NCI-H2196 treated with DMSO at 0.1 percent for 48 hours (cell line): ENCODE measurements at regions not wholly inside any gene's neighbourhood (a gene's known extent, or its start where the extent isn't known, plus 50 kb on each side); places are given as distances from the start of the nearest gene placed in this dataset.

Source experiments
- DNase-seq: peaks from one replicate; lab custom pipeline; 2025; ENCODE audit not compliant: unreplicated experiment; lab: John Stamatoyannopoulos, UW

- no peak for DNase-seq
These were observed 340.5 kb downstream of the PIK3R1 start for GRCh38 chr5:68555907-68556681.

GRCh38 chr5:68557162-68557936 lies 341.8 kb downstream of the PIK3R1 start:
- DNase-seq, result no peak

GRCh38 chr5:68562308-68562707 lies 346.8 kb downstream of the PIK3R1 start:
- DNase-seq, result no peak

DNA sequence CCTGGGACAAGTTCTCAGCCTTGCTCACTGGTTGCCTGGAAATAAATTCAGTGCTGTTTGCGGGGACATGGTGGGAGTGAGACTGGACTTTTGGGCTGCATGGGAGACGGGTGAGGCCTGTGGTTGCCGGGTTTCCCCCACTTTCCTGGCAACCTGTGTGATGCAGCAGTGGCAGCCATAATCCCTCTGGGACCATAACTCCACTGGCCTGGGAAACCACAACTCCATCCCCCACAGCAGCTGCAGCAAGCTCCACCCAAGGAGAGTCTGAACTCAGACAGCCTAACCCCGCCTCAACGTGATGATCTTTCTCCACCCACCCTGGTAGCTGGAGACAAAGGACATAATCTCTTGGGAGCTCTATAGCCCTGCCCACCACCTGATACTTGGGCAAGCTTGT lies 349.9 kb downstream of the PIK3R1 start:
- no peak for DNase-seq

DNA sequence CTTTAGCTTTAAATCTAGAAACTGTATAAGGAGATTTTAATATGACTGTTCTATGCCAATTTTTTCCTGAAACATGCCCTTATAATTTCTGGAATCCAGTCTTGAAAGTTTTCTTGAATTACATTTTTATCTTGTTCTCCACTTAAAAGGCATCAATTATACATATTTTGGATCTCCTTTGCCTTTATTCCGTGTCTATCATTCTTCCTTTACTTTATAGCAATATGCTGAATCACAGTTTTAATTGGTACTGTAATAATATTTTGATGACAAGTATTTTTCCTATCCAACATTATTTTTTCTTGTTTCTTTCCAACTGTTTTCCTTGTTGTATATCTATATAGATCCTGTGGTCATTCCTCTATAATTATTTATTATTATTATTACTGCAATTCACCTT lies 361.2 kb downstream of the PIK3R1 start:
- no peak for DNase-seq

- DNase-seq, result no peak
These were observed 366.7 kb downstream of the PIK3R1 start for GRCh38 chr5:68582284-68582683.

GRCh38 chr5:68587171-68587570 lies 371.6 kb downstream of the PIK3R1 start:
- no peak for DNase-seq

GRCh38 chr5:68591850-68592249 lies 376.3 kb downstream of the PIK3R1 start:
- DNase-seq, result no peak

- DNase-seq, result no peak
These were observed 376.8 kb downstream of the PIK3R1 start for GRCh38 chr5:68592351-68592750.

DNA sequence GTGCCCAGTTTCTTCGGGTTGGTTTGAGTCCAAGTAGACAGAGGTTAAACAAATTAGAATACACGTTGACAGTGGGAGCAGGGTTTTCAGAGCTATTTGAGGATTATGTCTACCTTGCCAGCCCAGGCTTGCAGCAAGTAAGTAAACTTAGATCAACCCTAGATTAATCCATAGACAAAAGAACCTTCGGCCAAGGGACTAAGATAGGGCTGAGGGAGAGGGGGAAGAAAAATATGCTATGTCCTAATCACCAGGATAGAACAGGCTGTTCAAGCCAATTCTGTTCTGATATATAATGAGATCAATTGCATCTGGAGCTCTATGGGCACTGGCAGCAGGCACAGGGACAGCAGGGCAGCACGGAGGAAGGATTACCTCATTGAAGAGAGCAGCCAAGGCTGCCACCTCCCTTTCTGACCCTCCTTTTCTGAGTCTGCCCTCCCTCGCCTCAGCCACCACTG lies 377.7 kb downstream of the PIK3R1 start:
- DNase-seq, result no peak

DNA sequence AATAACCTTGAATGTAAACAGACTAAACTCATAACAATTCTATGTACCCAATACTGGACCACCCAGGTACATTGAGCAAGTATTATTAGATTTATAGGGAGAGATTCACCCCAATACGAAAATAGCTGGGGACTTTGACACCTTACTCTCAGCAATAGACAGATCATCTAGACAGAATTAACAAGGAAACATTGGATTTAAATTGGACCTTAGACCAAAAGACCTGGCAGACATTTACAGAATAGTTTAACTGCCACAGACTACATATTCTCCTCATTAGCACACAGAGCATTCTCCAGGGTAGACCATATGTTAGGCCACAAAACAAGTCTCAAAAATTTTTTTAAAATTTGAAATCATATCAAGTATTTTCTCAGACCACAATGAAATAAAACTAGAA lies 397.4 kb downstream of the PIK3R1 start:
- no peak for DNase-seq

- DNase-seq, result no peak
These were observed 402.9 kb downstream of the PIK3R1 start for GRCh38 chr5:68618501-68618900.

DNA sequence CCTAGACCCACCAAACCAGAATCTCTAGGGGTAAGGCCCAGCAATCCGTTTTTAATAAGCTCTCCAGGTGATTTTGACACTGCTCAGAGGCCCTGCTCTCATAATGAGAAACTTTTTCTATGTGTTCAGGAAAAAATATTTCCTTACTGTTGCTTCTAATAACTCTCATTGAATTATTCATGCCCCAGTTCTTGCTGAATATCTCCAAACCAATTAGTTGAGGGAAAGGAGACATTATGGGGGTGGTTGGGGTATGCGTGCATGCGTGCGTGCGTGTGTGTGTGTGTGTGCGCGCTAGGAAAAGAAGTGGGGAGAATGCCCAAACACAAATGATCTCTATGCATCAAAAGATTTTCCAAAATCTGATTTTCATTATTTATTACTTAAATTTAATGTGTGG lies 411.4 kb downstream of the PIK3R1 start:
- DNase-seq, result no peak

DNA sequence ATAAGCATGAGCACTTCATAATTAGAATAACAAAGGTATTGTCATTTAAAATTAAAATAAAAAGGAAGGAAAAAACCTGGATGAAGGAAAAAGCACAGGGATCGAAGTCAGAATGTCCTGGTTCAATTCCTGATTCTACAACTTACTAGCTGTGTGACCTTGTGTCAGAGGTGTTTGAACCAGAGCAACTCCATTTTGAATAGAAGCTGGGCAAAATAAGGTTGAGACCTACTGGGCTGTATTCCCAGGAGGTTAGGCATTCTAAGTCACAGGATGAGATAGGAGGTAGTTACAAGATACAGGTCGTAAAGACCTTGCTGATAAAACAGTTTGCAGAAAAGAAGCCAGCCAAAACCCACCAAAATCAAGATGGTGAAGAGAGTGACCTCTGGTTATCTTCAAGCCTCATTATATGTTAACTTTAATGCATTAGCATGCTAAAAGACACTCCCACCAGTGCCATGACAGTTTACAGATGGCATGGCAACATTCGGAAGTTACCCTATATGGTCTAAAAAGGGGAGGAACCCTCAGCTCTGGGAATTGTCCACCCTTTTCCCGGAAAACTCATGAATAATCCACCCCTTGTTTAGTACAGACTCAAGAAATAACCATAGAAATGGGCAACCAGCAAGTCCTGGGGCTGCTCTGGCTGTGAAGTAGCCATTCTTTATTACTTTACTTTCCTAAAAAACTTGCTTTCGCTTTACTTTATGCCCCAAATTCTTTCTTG lies 412.7 kb downstream of the PIK3R1 start:
- DNase-seq, result no peak

DNA sequence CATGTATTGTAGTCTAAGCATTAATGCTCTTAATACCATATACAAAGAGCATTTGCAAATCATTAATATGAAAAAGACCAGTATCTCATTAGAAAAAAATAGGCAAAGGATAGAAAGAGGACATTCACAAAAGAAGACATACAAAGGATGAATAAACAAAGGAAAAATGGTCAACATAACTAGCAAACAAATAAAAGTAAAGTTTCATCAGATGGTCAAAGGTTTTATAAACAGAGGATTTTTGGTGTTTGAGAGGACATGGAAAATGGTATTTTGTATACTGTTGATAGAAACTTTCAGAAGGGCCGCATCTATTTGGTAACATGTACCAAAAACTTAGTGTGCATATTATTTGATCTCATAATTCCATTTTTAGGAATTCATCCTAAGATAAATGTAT lies 414.8 kb downstream of the PIK3R1 start:
- no peak for DNase-seq

DNA sequence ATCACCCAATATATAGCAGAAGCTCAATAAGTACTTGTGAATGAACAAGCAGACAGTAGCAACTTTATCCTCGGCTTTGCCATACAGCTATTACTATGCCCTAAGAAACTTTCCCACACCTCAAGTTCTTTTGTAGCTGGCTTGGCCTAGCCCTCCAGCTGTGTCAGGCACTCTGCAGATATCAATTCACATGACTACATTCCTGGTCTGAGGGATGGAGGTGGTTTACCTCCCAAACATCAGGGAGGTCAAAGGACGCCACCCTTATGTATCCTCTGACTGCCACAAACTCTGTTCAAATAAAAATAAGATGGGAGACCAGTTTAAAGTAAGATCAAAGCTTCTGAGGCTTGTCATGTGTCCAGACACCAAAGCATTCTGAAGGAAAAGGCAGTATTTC lies 416.3 kb downstream of the PIK3R1 start:
- no peak for DNase-seq

DNA sequence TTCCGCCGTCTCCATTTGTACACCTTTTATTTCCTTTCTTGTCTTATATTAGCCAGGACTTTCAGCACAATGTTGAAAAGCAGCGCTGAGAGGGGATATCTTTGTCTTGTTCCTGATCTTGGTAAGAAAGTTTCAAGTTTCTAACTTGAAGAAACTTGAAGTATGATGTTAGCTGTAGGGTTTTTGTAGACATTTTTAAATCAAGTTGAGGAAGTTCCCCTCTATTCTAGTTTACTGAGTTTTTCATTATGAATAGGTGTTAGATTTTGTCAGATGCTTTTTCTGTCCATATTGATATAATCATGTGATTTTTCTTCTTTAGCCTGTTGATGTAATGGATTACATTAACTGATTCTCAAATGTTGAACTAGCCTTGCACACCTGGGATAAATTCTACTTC lies 425.7 kb downstream of the PIK3R1 start:
- DNase-seq, result no peak

DNA sequence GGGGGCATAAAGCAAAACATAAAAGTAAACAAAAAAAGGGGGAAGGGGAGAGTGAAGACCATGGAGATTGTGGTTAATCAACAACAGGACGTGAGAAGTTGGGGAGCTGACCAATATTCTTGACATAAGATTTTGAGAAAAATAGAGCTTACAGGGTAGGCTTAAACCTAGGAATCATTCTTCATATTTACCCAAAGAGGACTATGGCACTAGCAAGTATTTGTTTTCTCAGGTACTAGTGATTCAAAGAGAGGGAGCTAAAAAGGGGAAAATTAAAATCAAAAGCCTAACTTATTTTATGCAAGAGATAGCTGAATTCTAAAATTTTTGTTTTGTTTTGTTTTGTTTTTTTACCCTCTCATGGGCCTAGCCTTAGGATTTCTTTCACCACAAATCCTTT lies 427.5 kb downstream of the PIK3R1 start:
- DNase-seq, result no peak

DNA sequence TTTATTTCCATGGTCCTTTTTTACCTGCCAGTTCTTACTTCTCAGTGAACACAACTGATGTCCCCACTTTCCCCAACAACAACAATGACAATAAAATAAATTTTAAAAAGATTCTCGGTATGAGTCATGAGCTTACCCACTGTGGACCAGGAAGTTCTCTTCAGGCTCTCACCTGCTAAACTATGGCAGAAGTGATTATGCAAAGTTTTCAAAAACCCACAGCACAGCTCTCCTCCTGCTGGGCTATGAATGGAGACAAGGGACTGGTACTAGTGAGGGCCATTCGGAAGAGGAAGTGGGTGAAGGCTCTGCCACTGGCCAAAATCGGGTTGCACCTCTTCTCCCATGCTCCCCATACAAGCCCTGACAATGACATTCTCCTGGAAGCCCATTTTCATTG lies 429.4 kb downstream of the PIK3R1 start:
- DNase-seq, result no peak

DNA sequence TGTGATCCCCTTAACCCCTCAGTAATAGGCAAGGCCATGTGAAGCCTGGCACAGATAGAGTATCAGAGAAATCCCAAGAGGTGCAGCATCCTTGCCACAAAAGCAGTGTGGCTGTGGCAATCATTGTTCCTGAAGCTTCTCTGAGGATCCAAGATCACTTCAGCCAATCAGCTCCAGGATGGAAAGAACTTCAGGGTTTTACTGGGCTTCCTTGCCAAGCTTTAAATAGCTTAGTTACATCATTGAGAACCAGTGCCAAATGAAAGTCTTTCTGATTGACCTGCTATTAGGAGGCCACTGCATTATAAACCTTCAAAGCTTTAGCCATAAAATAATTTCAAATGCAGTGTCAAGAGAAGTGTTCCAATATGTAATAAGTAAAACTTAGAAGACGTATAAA lies 430.6 kb downstream of the PIK3R1 start:
- no peak for DNase-seq

DNA sequence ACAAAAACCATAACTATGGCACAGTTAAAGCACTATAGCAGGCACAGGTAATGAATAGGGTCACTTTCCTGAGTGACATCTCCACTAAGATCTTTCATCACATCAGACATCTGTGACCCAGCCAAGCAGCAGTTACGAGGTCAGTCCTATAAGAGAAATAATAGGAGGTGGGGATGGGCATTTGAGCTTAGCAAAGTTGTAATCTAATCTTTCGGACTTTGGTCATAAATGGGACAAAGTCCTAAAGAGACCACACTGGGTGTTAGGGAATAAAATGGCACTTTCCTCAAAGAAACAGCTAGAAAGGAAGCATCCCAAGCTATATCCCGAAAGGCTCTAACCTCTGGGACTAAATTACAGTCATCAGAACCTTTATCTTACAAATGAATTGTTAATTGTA lies 432.2 kb downstream of the PIK3R1 start:
- DNase-seq, result no peak
